ENCODE measurements at regions not wholly inside any gene's neighbourhood (a gene's known extent, or its start where the extent isn't known, plus 50 kb on each side); places are given as distances from the start of the nearest gene placed in this dataset.

DNA sequence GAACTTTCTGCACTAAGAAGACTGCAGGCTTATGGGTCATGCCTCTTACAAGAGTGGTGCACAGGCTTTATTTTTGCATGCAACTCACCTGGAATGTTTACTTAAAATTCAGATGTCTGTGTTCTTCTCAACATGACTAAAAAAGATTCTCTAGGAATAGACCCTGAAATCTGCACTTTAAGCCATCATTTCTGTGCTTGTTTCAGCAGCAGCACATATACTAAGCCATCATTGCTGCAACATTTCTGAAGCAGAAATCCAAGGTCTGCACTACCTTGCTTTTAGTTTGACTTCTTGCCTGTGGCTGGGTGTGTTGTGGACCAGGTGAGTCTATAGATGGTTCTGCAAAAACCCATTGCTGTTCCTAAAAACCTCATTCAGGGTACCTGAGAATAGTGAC is 156.8 kb downstream of the CEP120 start:
- H3K4me3 Mint-ChIP-seq, result no peak overlapping the region
- H3K9me3 Mint-ChIP-seq, result peaks cover 0 to 5% (median 0%) of the 10 kb centered on the region in 8 donors
- DNase-seq, result no peak
- ChIA-PET CTCF (ENCODE audit: partially characterized antibody) (no interaction called here), POLR2A (ENCODE audit: partially characterized antibody) (no interaction called here)
- Histone ChIP-seq H3K36me3 (ENCODE audit: insufficient read depth, low read length) (no peaks in the 10 kb centered on the region), H3K4me1 (ENCODE audit: insufficient read depth, low read length) (no peaks in the 10 kb centered on the region), H3K9me3 (ENCODE audit: control insufficient read depth in 1 of 2, low read length in 2 of 2) (no peaks in the 10 kb centered on the region), H3K27ac (ENCODE audit: low read depth, low read length) (no peak overlapping the region), H3K27me3 (ENCODE audit: insufficient read depth, low read length) (no peaks in the 10 kb centered on the region), H3K4me3 (ENCODE audit: low read length in 2 of 2) (no peak overlapping the region)
- H3K27me3 Mint-ChIP-seq, result peaks cover 0 to 3% of the 10 kb centered on the region in 2 donors
- no peak overlapping the region for H3K27ac Mint-ChIP-seq
- intact Hi-C loops (cut with micrococcal nuclease), result no loop called here
- H3K36me3 Mint-ChIP-seq, result no peaks in the 10 kb centered on the region
- H3K4me1 Mint-ChIP-seq, result no peaks in the 10 kb centered on the region

- no peaks in the 10 kb centered on the region for H3K36me3 ChIP-seq (ENCODE audit: insufficient read depth, low read length)
- POLR2A ChIA-PET (ENCODE audit: partially characterized antibody), result no interaction called here
- peaks cover 0 to 5% (median 0%) of the 10 kb centered on the region in 8 donors for H3K9me3 Mint-ChIP-seq
- no peak overlapping the region for H3K27ac ChIP-seq (ENCODE audit: low read depth, low read length)
- H3K4me3 Mint-ChIP-seq, result no peak overlapping the region
- no peaks in the 10 kb centered on the region for H3K4me1 ChIP-seq (ENCODE audit: insufficient read depth, low read length)
- H3K27me3 Mint-ChIP-seq, result peaks cover 0 to 3% of the 10 kb centered on the region in 2 donors
- H3K36me3 Mint-ChIP-seq, result no peaks in the 10 kb centered on the region
- DNase-seq, result no peak
- CTCF ChIA-PET (ENCODE audit: partially characterized antibody), result no interaction called here
- H3K27ac Mint-ChIP-seq, result no peak overlapping the region
- no peaks in the 10 kb centered on the region for H3K4me1 Mint-ChIP-seq
- no peaks in the 10 kb centered on the region for H3K9me3 ChIP-seq (ENCODE audit: control insufficient read depth in 1 of 2, low read length in 2 of 2)
- no peak overlapping the region for H3K4me3 ChIP-seq (ENCODE audit: low read length in 2 of 2)
- no peaks in the 10 kb centered on the region for H3K27me3 ChIP-seq (ENCODE audit: insufficient read depth, low read length)
- intact Hi-C loops (cut with micrococcal nuclease), result no loop called here
Measured at GRCh38 chr5:123265551-123265950, 157.7 kb downstream of the CEP120 start.

DNA sequence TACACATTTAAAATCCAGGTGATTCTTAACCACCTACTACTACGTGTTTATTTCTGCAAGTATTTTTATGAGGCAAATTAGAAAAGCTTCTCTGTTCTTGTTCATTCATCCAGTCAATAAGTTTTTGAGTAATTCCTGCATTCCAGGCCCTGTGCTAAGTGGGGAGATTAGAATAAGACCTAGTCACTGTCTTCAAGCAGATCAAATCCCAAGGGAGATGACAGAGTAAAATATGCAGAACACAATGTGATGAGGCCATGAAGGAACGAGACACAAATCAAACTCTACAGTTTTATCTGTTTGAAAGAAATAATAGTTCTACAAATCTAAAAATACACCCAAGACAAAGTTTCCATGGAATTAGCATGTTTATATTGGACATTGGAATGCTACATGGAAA is 158.8 kb downstream of the CEP120 start:
- Histone ChIP-seq H3K4me3 (ENCODE audit: low read length in 2 of 2) (no peak overlapping the region), H3K27me3 (ENCODE audit: insufficient read depth, low read length) (no peaks in the 10 kb centered on the region), H3K4me1 (ENCODE audit: insufficient read depth, low read length) (no peaks in the 10 kb centered on the region), H3K36me3 (ENCODE audit: insufficient read depth, low read length) (no peaks in the 10 kb centered on the region), H3K27ac (ENCODE audit: low read depth, low read length) (no peak overlapping the region), H3K9me3 (ENCODE audit: control insufficient read depth in 1 of 2, low read length in 2 of 2) (no peaks in the 10 kb centered on the region)
- ChIA-PET CTCF (ENCODE audit: partially characterized antibody) (no interaction called here), POLR2A (ENCODE audit: partially characterized antibody) (no interaction called here)
- intact Hi-C loops (cut with micrococcal nuclease), result no loop called here
- Mint-ChIP-seq H3K36me3 (no peaks in the 10 kb centered on the region), H3K9me3 (peaks cover 0 to 5% (median 0%) of the 10 kb centered on the region in 8 donors), H3K4me1 (no peaks in the 10 kb centered on the region), H3K4me3 (no peak overlapping the region), H3K27me3 (peaks cover 3% of the 10 kb centered on the region in 2 donors), H3K27ac (no peak overlapping the region)
- DNase-seq, result no peak

- CTCF ChIA-PET (ENCODE audit: partially characterized antibody), result no interaction called here
- POLR2A ChIA-PET (ENCODE audit: partially characterized antibody), result no interaction called here
- no peaks in the 10 kb centered on the region for H3K4me1 Mint-ChIP-seq
Measured at GRCh38 chr5:123263859-123264258, 159.3 kb downstream of the CEP120 start.

GRCh38 chr5:123262216-123262823 is 160.9 kb downstream of the CEP120 start:
- H3K36me3 ChIP-seq (ENCODE audit: insufficient read depth, low read length), result no peaks in the 10 kb centered on the region
- CTCF ChIA-PET (ENCODE audit: partially characterized antibody), result no interaction called here
- H3K4me1 Mint-ChIP-seq, result no peaks in the 10 kb centered on the region
- no peaks in the 10 kb centered on the region for H3K36me3 Mint-ChIP-seq
- POLR2A ChIA-PET (ENCODE audit: partially characterized antibody), result no interaction called here
- no peaks in the 10 kb centered on the region for H3K27me3 ChIP-seq (ENCODE audit: insufficient read depth, low read length)
- H3K4me3 ChIP-seq (ENCODE audit: low read length in 2 of 2), result no peak overlapping the region
- H3K4me3 Mint-ChIP-seq, result no peak overlapping the region
- peaks cover 0 to 10% (median 6%) of the 10 kb centered on the region in 8 donors for H3K9me3 Mint-ChIP-seq
- DNase-seq, result no peak
- H3K27ac ChIP-seq (ENCODE audit: low read depth, low read length), result no peak overlapping the region
- intact Hi-C loops (cut with micrococcal nuclease), result no loop called here
- H3K27me3 Mint-ChIP-seq, result peaks cover 3% of the 10 kb centered on the region in 2 donors
- H3K4me1 ChIP-seq (ENCODE audit: insufficient read depth, low read length), result no peaks in the 10 kb centered on the region
- H3K27ac Mint-ChIP-seq, result no peak overlapping the region
- no peaks in the 10 kb centered on the region for H3K9me3 ChIP-seq (ENCODE audit: control insufficient read depth in 1 of 2, low read length in 2 of 2)

More at GRCh38 chr5:123263859-123264258, 159.3 kb downstream of the CEP120 start:
- H3K4me1 ChIP-seq (ENCODE audit: insufficient read depth, low read length), result no peaks in the 10 kb centered on the region
- H3K36me3 ChIP-seq (ENCODE audit: insufficient read depth, low read length), result no peaks in the 10 kb centered on the region
- Mint-ChIP-seq H3K36me3 (no peaks in the 10 kb centered on the region), H3K4me3 (no peak overlapping the region), H3K27ac (no peak overlapping the region), H3K9me3 (peaks cover 0 to 5% (median 0%) of the 10 kb centered on the region in 8 donors), H3K27me3 (peaks cover 3% of the 10 kb centered on the region in 2 donors)
- intact Hi-C loops (cut with micrococcal nuclease), result no loop called here
- no peak overlapping the region for H3K27ac ChIP-seq (ENCODE audit: low read depth, low read length)
- H3K9me3 ChIP-seq (ENCODE audit: control insufficient read depth in 1 of 2, low read length in 2 of 2), result no peaks in the 10 kb centered on the region
- DNase-seq, result no peak
- H3K27me3 ChIP-seq (ENCODE audit: insufficient read depth, low read length), result no peaks in the 10 kb centered on the region
- no peak overlapping the region for H3K4me3 ChIP-seq (ENCODE audit: low read length in 2 of 2)

DNA sequence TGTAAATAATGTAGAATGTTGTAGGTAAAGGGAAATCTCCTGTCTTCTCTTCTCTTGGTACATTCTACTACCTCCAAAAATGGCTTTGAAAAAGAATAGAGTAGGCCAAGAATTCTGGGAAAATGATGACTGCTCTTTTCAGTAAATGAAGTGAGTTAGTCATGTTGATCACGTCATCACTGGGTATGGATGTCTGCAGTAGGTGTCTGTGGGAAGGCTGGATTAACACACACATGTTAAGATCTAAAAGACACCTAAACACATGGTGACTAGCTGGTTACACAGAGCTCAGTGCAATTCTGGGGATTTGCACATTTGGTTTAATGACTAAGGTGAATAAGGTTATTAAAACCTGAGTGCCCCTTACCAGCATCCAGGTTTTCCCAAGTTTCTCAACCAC is 161.5 kb downstream of the CEP120 start:
- CTCF ChIA-PET (ENCODE audit: partially characterized antibody), result no interaction called here
- Histone ChIP-seq H3K4me1 (ENCODE audit: insufficient read depth, low read length) (no peaks in the 10 kb centered on the region), H3K9me3 (ENCODE audit: control insufficient read depth in 1 of 2, low read length in 2 of 2) (no peaks in the 10 kb centered on the region), H3K27me3 (ENCODE audit: insufficient read depth, low read length) (no peaks in the 10 kb centered on the region), H3K4me3 (ENCODE audit: low read length in 2 of 2) (no peak overlapping the region), H3K36me3 (ENCODE audit: insufficient read depth, low read length) (no peaks in the 10 kb centered on the region), H3K27ac (ENCODE audit: low read depth, low read length) (no peak overlapping the region)
- Mint-ChIP-seq H3K36me3 (no peaks in the 10 kb centered on the region), H3K4me1 (no peaks in the 10 kb centered on the region), H3K27ac (no peak overlapping the region), H3K4me3 (no peak overlapping the region), H3K9me3 (peaks cover 0 to 16% (median 11%) of the 10 kb centered on the region in 8 donors), H3K27me3 (peaks cover 3% of the 10 kb centered on the region in 2 donors)
- no peak for DNase-seq
- POLR2A ChIA-PET (ENCODE audit: partially characterized antibody), result no interaction called here
- intact Hi-C loops (cut with micrococcal nuclease), result no loop called here

DNA sequence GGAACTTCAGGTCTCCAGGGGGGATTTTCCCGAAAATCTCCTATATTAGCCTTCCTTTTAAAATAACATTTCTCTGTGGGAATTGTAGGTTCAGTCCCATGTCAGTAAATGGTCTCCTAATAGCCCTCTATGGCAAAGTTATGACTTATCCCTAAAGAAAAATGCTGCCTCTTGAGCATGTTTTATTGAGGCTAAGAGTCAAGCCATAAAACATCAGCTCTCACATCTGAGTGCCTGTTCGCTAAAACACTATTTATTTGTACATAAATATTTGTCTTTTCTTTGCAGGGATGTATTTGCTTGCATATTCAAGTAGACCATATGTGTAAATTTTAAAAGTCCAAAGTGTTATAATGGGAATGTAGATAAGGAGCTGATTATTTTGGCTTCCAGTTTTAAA is 160.4 kb downstream of the PRDM6 start:
- H3K4me1 ChIP-seq (ENCODE audit: insufficient read depth, low read length), result no peaks in the 10 kb centered on the region
- no peak overlapping the region for H3K27ac ChIP-seq (ENCODE audit: low read depth, low read length)
- POLR2A ChIA-PET (ENCODE audit: partially characterized antibody), result no interaction called here
- Mint-ChIP-seq H3K27ac (no peak overlapping the region), H3K36me3 (peaks cover 0 to 3% of the 10 kb centered on the region in 2 donors), H3K27me3 (peaks cover 3 to 4% of the 10 kb centered on the region in 2 donors), H3K9me3 (peaks cover 1 to 10% (median 4%) of the 10 kb centered on the region in 8 donors), H3K4me1 (no peaks in the 10 kb centered on the region), H3K4me3 (no peak overlapping the region)
- no peaks in the 10 kb centered on the region for H3K9me3 ChIP-seq (ENCODE audit: control insufficient read depth in 1 of 2, low read length in 2 of 2)
- CTCF ChIA-PET (ENCODE audit: partially characterized antibody), result no interaction called here
- H3K27me3 ChIP-seq (ENCODE audit: insufficient read depth, low read length), result no peaks in the 10 kb centered on the region
- intact Hi-C loops (cut with micrococcal nuclease), result no loop called here
- H3K36me3 ChIP-seq (ENCODE audit: insufficient read depth, low read length), result no peaks in the 10 kb centered on the region
- H3K4me3 ChIP-seq (ENCODE audit: low read length in 2 of 2), result no peak overlapping the region
- no peak for DNase-seq

GRCh38 chr5:123245689-123246088 is 156.6 kb downstream of the PRDM6 start:
- POLR2A ChIA-PET (ENCODE audit: partially characterized antibody), result no interaction called here

More at GRCh38 chr5:123245689-123246088, 156.6 kb downstream of the PRDM6 start:
- H3K27ac ChIP-seq (ENCODE audit: low read depth, low read length), result no peak overlapping the region
- CTCF ChIA-PET (ENCODE audit: partially characterized antibody), result no interaction called here
- no peak for DNase-seq
- Mint-ChIP-seq H3K4me3 (no peak overlapping the region), H3K27ac (no peak overlapping the region), H3K4me1 (no peaks in the 10 kb centered on the region), H3K27me3 (peaks cover 0 to 3% of the 10 kb centered on the region in 2 donors), H3K36me3 (peaks cover 0 to 4% of the 10 kb centered on the region in 2 donors), H3K9me3 (peaks cover 0 to 3% (median under 1%) of the 10 kb centered on the region in 8 donors)
- H3K36me3 ChIP-seq (ENCODE audit: insufficient read depth, low read length), result no peaks in the 10 kb centered on the region
- H3K9me3 ChIP-seq (ENCODE audit: control insufficient read depth in 1 of 2, low read length in 2 of 2), result no peaks in the 10 kb centered on the region
- intact Hi-C loops (cut with micrococcal nuclease), result no loop called here
- H3K4me3 ChIP-seq (ENCODE audit: low read length in 2 of 2), result no peak overlapping the region
- no peaks in the 10 kb centered on the region for H3K27me3 ChIP-seq (ENCODE audit: insufficient read depth, low read length)
- no peaks in the 10 kb centered on the region for H3K4me1 ChIP-seq (ENCODE audit: insufficient read depth, low read length)

All from CD4-positive, alpha-beta memory T cell (primary cell).